ENCODE measurements at regions not wholly inside any gene's neighbourhood (a gene's known extent, or its start where the extent isn't known, plus 50 kb on each side); places are given as distances from the start of the nearest gene placed in this dataset.

GRCh38 chr10:108568824-108569223 lies 1354.5 kb downstream of the XPNPEP1 start:
- Histone ChIP-seq H3K4me1 (ENCODE audit: control insufficient read depth in 1 of 2, low read depth in 2 of 2) (no peaks in the 10 kb centered on the region), H3K27me3 (replicated peaks; ENCODE audit: insufficient read depth) (no peaks in the 10 kb centered on the region), H3K36me3 (no peaks in the 10 kb centered on the region), H3K9me3 (no peaks in the 10 kb centered on the region), H3K27ac (no peak overlapping the region), H3K4me3 (no peak overlapping the region)
- ATAC-seq (ENCODE audit: insufficient number of reproducible peaks, low FRiP score, low read depth) (no peak), DNase-seq (ENCODE audit: low spot score) (no peak)
- no peak for TF ChIP-seq CTCF (IDR thresholded peaks at IDR 0.05)

GRCh38 chr10:108567899-108568752 lies 1355.2 kb downstream of the XPNPEP1 start:
- no peak for TF ChIP-seq CTCF (IDR thresholded peaks at IDR 0.05)
- Histone ChIP-seq H3K27ac (no peak overlapping the region), H3K9me3 (no peaks in the 10 kb centered on the region)

GRCh38 chr10:108566316-108567107 lies 1356.8 kb downstream of the XPNPEP1 start:
- ATAC-seq (ENCODE audit: insufficient number of reproducible peaks, low FRiP score, low read depth) (no peak), DNase-seq (ENCODE audit: low spot score) (no peak)
- Histone ChIP-seq H3K9me3 (no peaks in the 10 kb centered on the region), H3K27ac (no peak overlapping the region), H3K4me3 (no peak overlapping the region), H3K36me3 (no peaks in the 10 kb centered on the region), H3K4me1 (ENCODE audit: control insufficient read depth in 1 of 2, low read depth in 2 of 2) (peaks cover 6 to 7% of the 10 kb centered on the region in 2 donors), H3K27me3 (replicated peaks; ENCODE audit: insufficient read depth) (no peaks in the 10 kb centered on the region)
- TF ChIP-seq CTCF (IDR thresholded peaks at IDR 0.05), result no peak

More at GRCh38 chr10:108567899-108568752, 1355.2 kb downstream of the XPNPEP1 start:
- Histone ChIP-seq H3K4me1 (ENCODE audit: control insufficient read depth in 1 of 2, low read depth in 2 of 2) (no peaks in the 10 kb centered on the region), H3K4me3 (no peak overlapping the region), H3K36me3 (no peaks in the 10 kb centered on the region), H3K27me3 (replicated peaks; ENCODE audit: insufficient read depth) (no peaks in the 10 kb centered on the region)
- ATAC-seq (ENCODE audit: insufficient number of reproducible peaks, low FRiP score, low read depth) (no peak), DNase-seq (ENCODE audit: low spot score) (no peak)

GRCh38 chr10:108562105-108562504 lies 1361.2 kb downstream of the XPNPEP1 start:
- H3K36me3 ChIP-seq, result no peaks in the 10 kb centered on the region
- no peak overlapping the region for H3K4me3 ChIP-seq
- no peak for TF ChIP-seq CTCF (IDR thresholded peaks at IDR 0.05)
- DNase-seq (ENCODE audit: low spot score) (no peak), ATAC-seq (ENCODE audit: insufficient number of reproducible peaks, low FRiP score, low read depth) (no peak)
- no peak overlapping the region for H3K27ac ChIP-seq
- peaks cover 10 to 12% of the 10 kb centered on the region in 2 donors for H3K4me1 ChIP-seq (ENCODE audit: control insufficient read depth in 1 of 2, low read depth in 2 of 2)
- H3K9me3 ChIP-seq, result no peaks in the 10 kb centered on the region
- H3K27me3 ChIP-seq (replicated peaks; ENCODE audit: insufficient read depth), result no peaks in the 10 kb centered on the region

GRCh38 chr10:108561649-108562048 lies 1361.7 kb downstream of the XPNPEP1 start:
- H3K36me3 ChIP-seq, result no peaks in the 10 kb centered on the region
- no peak for TF ChIP-seq CTCF (IDR thresholded peaks at IDR 0.05)
- H3K4me3 ChIP-seq, result no peak overlapping the region
- H3K9me3 ChIP-seq, result no peaks in the 10 kb centered on the region
- peaks cover 10 to 12% of the 10 kb centered on the region in 2 donors for H3K4me1 ChIP-seq (ENCODE audit: control insufficient read depth in 1 of 2, low read depth in 2 of 2)
- ATAC-seq (ENCODE audit: insufficient number of reproducible peaks, low FRiP score, low read depth) (no peak), DNase-seq (ENCODE audit: low spot score) (no peak)
- H3K27ac ChIP-seq, result no peak overlapping the region
- no peaks in the 10 kb centered on the region for H3K27me3 ChIP-seq (replicated peaks; ENCODE audit: insufficient read depth)
